ENCODE measurements at regions not wholly inside any gene's neighbourhood (a gene's known extent, or its start where the extent isn't known, plus 50 kb on each side); places are given as distances from the start of the nearest gene placed in this dataset.
"Not testable (repeated sequence)": the region's sequence is repeated elsewhere in the genome, so short reads cannot be mapped to it uniquely, and the experiment has no call there.

DNA sequence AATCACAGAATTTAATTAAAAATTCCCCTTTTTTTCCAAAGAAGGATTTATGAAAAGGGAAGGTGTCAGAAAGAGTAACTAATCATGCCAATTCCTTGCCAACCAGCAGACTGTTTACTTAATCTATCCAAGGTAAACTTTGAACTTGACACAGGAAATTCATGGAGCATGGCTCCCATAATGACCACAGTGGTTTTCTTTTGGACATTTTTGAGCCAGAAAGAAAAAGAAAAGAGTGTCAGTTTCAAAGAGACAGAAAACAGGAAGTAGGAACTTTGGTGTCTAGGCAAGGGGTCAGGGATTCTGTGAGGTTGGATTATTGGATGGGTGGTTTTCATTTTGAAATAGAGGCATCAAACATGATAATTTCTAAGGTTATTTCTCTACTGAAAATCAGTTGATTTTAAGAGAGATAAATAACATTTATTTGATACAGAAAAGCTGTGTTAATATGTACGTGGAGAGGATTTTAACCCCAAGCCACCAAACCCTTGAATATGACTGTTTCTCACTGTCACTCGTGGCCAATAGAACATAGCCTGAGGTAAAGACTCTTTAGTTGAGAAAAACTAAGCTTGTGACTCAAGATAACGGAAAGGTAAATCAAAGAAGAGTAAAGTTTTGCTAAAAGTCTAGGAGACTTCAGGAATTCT lies 196.1 kb downstream of the TTC6 start:
- DNase-seq, result no peak

DNA sequence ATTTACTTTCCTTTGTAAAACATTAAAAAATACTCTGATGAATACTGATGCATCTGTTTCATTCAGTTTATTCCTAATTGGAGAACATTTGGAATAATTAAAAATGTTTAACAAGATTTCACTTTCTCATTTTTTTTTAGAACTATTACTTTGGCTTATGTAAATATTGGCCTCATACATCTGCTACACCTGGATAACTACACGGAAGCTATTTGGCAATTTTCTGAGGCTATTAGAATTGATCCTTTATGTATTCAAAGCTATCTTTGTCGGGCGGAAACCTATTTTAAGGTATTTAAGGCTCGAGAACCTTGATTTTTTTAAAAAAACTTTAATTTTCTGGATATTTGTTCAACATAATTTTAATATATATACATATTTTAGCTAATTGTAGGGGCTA lies 196.7 kb downstream of the TTC6 start:
- DNase-seq, result no peak

DNA sequence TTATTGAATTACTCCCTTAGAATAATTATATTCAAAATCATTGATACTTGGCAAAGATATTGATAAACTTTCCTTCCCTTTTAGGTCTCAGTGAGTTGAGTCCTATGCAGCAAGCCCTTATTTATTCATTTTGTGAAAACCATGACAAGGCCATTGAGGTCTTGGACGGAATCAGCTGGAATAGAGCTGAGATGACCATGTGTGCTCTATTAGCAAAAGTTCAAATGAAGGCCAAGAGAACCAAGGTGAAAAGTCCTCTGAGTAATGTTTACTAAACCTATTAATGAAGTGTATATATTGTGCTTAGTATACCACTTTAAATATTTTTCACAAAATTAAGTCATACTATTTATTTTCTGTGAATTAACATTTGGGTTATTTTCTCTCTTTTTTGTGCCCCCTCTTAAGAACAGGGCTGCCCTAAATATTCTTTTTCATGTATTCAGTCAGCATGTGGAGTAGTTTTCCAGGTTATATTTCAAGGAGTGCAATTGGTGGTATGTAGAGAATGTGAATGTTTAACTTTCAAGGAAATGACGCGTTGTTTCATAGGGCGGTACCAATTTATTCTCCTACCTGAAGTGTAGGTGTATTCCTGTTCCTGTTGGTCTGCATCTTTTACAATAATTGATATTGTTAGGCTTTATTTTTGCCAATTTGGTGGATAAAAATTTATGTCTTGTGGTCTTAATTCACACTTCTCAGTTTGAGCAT lies 201.4 kb downstream of the TTC6 start:
- DNase-seq, result no peak

DNA sequence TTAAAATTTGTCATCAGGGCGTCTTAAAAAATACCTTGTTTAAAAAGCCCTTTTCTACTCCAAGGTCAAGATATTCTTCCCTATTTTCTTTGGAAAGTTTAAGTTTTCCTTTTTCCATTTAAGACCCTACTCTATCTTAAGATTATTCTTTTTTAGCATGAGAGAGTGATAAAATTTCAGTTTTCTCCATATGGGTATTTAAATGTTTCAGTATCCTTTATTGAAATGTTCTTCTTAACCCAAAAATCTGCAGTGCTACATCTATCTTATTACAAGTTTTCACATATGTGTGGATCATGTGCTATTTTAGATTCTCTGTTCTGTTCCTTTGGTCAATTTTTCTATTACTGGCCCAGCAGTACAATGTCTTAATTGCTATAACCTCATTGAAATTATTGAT lies 202.2 kb downstream of the TTC6 start:
- no peak for DNase-seq

DNA sequence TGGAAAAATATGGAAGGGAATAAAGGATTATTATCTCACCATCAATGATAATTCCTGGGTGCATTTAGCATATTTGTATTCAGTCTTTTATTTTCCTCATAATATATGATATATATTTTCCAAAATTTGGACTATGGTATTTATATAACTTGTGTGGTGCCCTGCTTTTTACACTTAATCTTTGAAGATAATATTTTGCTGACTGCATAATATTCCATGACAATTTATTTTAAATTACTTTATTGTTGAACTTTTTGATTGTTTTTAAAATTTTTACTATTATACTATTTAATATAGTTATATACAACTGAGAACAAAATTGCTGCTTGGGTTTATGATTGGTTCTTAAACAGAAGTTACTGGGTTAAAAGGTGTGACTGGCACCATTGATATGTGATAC lies 212.3 kb downstream of the TTC6 start:
- DNase-seq, result no peak

DNA sequence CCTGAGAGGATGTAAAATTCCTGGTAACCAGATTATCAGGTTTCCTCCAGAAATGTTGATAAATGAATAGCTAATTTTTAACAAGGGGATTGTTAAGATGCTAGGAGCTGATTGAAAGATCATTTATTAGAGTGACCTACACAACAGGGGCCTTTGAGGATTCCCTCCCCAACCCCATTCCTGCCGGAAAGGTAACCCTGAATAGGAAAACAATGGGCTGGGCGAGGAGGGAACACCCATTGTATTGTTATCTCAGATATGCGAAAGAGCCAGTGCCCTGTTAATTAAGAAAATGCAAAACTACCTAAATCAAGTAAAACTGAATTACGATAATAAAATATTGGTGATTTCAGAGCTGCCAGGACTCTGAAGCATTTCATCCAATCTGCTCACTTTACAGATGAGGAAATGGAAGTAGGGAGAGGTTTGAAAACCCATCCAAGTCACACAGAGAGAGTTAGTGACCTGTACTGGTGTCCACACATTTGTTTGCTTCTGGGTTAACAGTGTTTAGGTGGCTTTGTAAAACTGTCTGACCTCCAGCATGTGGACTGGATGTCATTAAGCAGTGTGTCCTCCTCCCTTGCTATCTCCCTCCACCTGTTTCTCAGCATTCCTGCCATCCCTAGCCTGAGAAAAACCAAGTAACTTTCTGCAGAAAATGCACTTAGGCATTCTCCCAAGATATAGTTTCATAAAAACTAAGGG lies 214.8 kb downstream of the TTC6 start:
- DNase-seq, result no peak

DNA sequence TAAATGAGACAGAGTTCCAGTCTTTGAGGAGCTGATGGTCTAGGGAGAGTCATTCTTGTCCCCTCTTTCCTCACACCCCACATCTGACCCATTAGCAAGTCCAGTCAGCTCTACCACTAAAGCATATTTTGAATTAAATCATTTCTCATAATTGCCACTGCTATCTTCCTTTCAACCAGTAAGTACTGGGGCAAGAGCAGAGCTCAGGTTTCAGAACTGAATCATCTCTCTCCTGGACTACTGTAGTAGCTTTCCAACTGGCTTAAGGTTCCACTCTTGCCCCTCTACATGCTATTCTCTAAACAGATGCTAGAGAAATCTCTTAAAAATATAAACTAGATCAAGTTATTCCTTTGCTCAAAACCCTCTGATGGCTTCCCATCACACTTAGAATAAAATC lies 218.3 kb downstream of the TTC6 start:
- DNase-seq, result no peak

DNA sequence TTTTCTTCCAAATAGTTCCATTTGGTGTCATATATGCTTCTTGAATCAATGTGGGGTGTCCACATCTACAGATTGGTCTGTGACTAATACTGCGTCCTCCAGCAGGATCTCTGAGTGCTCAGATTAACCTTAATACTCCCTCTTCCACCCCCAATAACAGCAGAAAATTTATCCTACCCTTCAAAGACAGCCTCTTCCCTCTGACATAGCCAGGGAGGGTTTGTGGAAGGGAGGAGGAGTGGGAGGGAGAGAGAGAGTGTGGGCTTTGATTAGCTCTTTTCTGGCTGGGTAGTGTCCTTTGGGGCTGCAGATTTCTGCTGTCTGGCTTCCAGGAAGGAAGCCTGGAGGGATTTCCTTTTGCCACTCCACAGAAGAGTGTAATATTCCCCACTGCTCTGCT lies 220.7 kb downstream of the TTC6 start:
- DNase-seq, result no peak

DNA sequence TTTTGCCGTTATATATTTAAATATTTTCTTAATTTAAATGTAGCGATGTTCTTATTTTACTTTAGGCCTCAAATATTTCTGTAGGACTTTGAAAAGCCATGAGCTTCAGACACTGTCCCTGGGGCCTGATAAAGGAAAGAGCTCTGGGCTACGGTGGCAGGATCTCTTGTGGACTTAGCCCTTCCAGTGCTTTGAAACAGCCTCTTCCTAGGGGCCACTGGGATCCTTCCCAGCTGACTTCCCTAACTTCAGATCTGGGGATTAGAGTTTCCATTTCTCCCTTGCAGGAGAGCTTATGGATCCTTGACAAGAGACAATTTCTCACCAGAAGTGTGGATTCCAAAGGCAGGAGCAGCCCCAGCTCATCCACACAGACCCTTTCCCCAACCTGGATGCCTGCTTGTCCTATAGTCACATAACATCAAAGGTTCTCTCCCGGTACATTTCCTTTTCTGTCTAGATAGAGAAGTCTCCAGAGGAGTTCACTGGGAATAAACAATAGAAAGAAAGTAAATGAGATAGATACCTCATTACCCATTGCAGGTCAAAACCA lies 221.4 kb downstream of the TTC6 start:
- DNase-seq, result no peak

DNA sequence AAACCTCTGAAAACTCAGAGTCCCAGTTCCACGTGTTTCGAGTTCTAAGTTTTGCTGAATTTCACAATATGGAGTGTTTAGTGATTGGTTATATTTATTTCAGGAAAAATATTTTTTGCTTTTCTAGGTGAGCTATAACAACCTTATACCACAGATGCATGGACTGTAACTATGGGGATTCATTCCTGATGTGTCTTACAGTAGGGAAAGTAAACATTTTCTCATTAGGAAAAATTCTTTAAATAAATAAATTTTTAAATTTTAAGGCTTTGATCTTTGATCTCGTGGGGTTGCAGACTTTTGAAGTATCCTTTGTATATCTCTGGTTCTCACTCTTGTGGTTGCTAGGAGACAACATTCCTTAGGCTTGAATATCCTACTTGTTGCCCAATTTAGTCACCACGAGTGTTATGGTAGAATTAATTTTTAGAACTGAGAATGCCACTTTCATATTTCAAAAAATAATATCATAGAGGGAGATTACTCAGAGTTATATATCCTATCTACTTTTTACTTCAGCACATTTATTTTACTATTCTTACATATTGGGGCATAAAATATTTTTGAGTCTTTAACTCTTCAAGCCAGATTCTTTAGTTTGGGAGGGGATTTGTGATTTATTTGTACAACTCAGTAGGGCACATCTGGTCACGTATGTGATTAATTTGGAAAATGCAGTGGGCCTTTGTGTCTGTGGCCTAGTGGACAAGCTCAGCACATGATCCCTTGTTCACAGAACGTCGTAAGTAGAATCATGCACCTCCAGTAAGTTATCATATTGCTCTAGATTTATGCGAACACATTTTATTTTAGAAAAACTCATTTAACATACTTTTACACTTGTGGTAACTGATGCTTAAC lies 224.0 kb downstream of the TTC6 start:
- DNase-seq, result no peak

DNA sequence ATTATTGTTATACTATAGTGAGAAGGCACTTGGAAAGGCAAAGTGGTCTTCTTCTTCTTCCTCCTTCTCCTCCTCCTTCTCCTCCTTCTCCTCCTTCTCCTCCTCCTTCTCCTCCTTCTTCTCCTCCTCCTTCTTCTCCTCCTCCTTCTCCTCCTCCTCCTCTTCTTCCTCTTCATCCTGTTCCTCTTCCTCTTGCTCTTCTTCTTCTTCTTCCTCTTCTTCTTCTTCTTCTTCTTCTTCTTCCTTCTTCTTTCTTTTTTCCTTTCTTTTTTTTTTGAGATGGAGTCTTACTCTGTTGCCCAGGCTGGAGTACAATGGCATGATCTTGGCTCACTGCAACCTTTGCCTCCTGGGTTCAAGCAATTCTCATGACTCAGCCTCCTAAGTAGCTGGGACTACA lies 225.4 kb downstream of the TTC6 start:
- DNase-seq, result not testable (repeated sequence)

DNA sequence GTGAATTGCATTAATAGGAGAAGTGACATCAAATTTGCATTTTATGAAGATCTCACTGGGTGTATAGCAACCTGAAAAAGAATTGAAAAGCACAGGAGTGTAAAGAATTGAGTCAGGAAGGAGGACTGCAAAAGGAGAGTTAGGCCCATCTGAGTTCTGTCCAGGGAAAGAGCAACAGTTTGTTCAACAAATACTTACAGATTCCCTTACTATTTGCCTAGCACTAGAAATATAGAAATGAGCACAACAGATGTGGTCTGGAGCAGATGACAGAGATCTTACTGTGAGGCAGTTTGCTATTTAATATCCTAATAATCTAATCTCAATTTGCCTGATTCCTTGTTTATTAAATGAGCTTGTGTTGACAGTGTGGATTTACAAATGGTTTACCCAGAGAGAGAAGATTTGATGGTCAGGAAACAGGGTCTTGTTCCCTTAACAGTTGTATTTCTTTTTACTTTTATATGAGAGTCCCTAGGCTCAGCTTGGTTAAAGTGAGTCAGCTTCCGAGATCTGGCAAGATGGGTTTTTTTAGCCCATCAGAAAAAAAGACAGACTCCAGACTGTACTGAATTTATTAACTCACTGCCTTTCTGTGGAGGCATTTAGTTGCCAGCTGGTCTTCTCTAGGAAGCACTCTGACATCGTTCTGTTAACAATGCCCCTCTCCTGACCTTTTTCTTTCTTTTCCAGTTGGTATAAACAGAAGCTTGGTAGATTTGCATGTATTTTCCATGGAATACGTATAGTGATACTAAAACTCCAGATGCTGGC lies 229.7 kb downstream of the TTC6 start:
- DNase-seq, result peak; percentile 69

DNA sequence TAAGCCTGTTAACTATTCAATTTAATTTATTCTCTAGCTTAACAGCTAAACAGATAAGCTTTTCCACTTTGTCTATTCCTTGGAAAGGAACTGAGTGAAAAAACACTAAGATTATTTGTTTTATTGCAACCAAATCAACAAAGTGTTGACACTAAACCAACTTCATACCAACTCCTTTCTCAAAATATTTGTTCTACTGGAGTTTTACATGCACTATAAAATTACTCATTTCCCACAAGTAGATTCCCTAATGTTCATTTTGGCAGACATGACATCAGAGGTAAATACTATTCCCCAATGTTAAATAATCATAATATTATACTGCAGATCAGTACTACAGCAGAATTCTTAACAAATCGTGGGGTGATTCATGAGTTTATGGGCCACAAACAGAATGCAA lies 231.4 kb downstream of the TTC6 start:
- DNase-seq, result no peak

DNA sequence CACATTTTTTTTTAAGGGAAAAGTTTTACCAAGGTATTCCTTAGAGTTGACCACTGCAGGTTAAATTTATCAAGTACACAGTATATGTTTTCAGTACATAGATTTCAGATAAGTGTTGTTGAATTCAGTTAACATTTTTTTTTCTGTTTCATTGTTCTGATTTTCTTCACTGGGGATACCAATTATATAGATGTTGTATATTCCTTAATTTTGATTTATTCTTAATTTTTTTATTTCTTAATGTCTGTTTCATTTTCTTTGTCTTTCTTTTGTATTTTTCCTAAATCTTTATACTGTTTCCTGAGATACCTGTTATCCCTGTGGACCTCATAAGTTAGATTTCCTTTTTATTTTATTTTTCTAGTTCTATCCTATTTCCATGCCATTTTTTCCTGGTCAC lies 234.8 kb downstream of the TTC6 start:
- DNase-seq, result no peak

DNA sequence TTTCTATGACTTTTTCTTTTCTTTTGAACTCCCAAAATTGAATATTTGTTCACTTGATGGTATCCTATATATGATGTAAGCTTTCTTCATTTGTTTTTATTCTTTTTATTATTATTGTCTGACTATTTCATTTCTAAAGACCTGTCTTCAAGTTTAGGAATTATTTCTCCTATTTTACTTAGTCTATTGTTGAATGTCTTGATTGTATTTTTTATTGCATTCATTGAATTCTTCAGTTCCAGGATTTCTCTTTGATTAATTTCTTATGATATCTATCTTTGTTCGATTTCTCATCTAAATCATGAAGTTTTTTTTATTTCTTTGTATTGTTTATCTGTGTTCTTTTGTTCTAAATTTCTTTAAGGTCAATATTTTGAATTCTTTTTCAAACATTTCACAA lies 238.8 kb downstream of the TTC6 start:
- DNase-seq, result no peak

DNA sequence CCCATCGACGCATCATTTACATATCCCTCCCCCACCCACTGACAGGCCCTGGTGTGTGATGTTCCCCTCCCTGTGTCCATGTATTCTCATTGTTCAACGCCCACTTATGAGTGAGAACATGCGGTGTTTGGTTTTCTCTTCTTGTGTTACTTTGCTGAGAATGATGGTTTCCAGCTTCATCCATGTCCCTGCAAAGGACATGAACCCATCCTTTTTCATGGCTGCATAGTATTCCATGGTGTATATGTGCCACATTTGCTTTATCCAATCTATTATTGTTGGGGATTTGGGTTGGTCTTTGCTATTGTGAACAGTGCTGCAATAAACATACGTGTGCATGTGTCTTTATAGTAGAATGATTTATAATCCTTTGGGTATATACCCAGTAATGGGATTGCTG lies 243.3 kb downstream of the TTC6 start:
- DNase-seq, result not testable (repeated sequence)

DNA sequence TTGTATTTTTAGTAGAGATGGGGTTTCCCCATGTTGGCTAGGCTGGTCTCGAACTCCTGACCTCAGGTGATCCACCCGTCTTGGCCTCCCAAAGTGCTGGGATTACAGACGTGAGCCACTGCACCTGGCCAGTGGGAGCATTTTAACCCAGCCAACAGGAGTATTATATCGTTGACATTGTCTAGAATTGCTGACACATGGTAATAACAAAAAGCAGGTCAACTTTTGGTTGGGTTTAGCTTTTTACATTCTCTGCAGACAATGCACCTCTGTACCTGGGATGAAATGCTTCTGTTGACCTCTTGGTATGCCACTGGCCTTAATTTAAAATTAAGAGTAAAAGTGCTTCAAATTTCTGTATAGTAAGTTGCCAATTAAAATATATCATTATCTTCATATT lies 245.6 kb downstream of the TTC6 start:
- not testable (repeated sequence) for DNase-seq

DNA sequence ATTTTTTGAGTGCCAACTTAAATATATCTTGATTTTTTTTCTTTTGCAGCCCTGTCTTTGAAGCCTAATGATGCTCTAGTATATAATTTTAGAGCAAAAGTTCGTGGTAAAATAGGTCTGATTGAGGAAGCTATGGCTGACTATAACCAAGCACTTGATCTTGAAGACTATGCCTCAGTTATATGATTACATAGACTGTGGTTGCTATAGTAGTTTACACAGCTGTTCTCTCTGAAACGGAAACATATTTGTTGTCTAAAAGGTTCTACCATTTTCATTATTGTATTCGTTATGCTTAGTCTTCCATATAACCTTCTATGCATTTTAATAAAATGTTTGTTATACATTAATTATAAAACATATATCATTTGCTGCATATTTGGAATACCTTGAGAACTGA lies 246.7 kb downstream of the TTC6 start:
- DNase-seq, result no peak

DNA sequence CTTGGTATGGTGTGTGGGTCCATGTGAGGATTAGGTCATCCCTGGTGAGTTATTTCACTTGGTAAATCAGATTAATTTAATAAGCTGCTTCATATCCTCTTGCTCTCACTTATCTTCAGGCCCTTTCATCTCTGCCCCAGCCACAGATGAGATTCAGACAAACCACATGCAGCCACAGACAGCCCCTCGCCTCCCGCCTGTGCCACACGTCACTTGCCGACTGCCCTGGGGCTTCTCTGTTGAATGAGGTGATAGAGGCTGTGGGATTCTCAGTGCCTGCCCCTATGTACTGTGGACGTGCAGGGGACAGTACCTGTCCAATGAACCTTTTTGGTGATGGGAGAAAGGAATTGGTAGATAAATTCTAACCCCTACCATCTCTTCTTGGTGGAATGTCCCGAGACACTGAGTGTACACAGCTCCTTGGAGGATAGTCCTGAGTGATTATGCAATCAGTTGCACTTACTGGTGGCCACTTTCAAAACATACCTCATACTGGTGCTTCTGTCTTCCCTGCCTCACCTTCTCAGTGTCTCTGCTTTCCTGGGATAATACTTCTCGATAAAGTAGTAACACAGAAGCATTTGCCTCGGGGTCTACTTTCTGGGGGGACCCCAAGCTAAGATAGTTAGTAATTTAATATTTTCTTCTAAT lies 248.7 kb downstream of the TTC6 start:
- no peak for DNase-seq

DNA sequence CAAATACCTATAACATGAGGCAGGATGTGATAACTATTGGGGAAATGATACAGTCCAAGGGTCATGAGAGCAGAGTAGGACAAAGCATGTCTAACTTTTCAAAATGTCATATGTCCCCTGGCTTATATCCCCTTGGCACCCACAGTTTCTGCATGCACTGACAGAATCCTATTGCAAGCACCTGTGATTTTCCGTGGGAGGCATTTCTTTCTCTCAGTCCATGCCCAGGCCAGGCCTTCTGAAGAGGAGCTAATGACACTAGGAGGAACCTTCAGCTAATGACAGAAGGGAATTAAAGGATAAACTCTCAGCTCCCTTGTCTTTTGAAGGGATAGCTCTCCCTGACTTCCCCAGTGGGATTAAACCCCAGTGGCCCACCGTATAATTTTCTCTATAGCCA lies 249.2 kb downstream of the TTC6 start:
- DNase-seq, result no peak

DNA sequence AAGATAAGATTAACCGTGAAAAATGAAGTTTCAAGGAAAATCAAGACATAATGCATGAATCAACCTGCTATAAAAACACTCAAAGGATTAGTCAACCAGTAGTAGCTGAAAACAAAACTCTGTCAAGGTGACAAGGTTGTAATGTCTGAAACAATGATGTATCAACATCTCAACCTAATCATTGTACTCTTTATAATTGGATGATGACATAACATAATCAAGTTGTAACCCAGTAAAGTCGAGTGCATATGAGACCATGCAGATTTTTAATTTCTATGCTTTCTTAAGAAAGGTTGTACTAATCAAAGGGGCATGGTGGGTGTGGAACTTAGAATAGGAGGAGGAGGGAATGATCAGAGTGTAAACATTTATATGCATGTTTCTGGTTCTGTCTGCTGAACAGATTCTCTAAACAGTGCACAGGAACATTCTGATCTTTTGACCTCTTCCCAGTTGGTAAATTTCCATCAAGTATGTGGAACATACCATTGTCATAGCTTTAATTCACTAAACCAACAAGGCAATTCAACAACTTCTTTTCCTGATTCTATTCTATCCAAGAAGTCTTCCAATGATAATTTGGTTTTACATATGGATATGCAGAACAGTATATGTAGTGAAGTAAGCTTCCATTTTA lies 253.7 kb downstream of the TTC6 start:
- no peak for DNase-seq

All from DMS 273 treated with DMSO at 0.1 percent for 48 hours (cell line).